ENCODE measurements at regions not wholly inside any gene's neighbourhood (a gene's known extent, or its start where the extent isn't known, plus 50 kb on each side); places are given as distances from the start of the nearest gene placed in this dataset.

GRCh38 chr10:104576611-104577010 is 64.5 kb upstream of the SORCS3 start (continued):
- TF ChIP-seq CTCF (IDR thresholded peaks at IDR 0.05 in 2 of 3, conservative IDR thresholded peaks at IDR 0.05 in 1 of 3; ENCODE audit: borderline replicate concordance in 1 of 3, insufficient read depth in 1 of 3, low read depth in 2 of 3, low read length in 2 of 3) (no peak), YY1 (IDR thresholded peaks at IDR 0.05; ENCODE audit: extremely low read depth, insufficient replicate concordance, low read depth, low read length) (no peak)

- peaks cover 0 to 4% of the 10 kb centered on the region in 2 experiments; a peak in 1 of 4 replicates for H3K4me1 ChIP-seq (ENCODE audit: control insufficient read depth in 1 of 2, insufficient read depth in 2 of 2, low read length in 2 of 2)
- H3K27me3 ChIP-seq (ENCODE audit: insufficient read depth, low read length), result peaks cover 34% of the 10 kb centered on the region
- no peaks in the 10 kb centered on the region for H3K36me3 ChIP-seq (ENCODE audit: control insufficient read depth in 1 of 2, insufficient read depth in 2 of 2, low read length in 2 of 2)
- no peaks in the 10 kb centered on the region for H3K79me2 ChIP-seq (ENCODE audit: insufficient read depth, low read length)
- ChIA-PET CTCF (no interaction called here), POLR2A (no interaction called here), RAD21 (ENCODE audit: low non-redundant PET in 1 of 2, low total read pairs in 2 of 2, uncharacterized antibody in 2 of 2, unreplicated experiment in 2 of 2) (no interaction called here)
- no peak overlapping the region for H3K27ac ChIP-seq (ENCODE audit: low read depth, low read length)
- no peaks in the 10 kb centered on the region for H3K9me2 ChIP-seq (ENCODE audit: insufficient read depth)
- DNase-seq (ENCODE audit: low read depth, low spot score), result no peak
- no peak overlapping the region for H3K4me2 ChIP-seq (ENCODE audit: low read length)
- ATAC-seq, result no peak
- H3K9me3 ChIP-seq (ENCODE audit: control insufficient read depth in 1 of 2, insufficient read depth in 1 of 2, low read depth in 1 of 2, low read length in 2 of 2), result no peaks in the 10 kb centered on the region
- H4K20me1 ChIP-seq (ENCODE audit: insufficient read depth), result no peaks in the 10 kb centered on the region
- no peak overlapping the region for H2AFZ ChIP-seq (ENCODE audit: low read depth, low read length, poor library complexity, severe bottlenecking)
- intact Hi-C loops (cut with micrococcal nuclease), result no loop called here
- no TSS peak for BruUV-seq (replicated peaks)
- H3K9ac ChIP-seq (ENCODE audit: low read length), result no peak overlapping the region
- no peak overlapping the region for H3K4me3 ChIP-seq (replicated peaks in 1 of 2; ENCODE audit: low read depth in 1 of 2, low read length in 2 of 2)
- TF ChIP-seq RAD21 (IDR thresholded peaks at IDR 0.05; ENCODE audit: low read depth) (no peak), EZH2phosphoT487 (IDR thresholded peaks at IDR 0.05; ENCODE audit: borderline replicate concordance) (no peak), CTCF (IDR thresholded peaks at IDR 0.05 in 2 of 3, conservative IDR thresholded peaks at IDR 0.05 in 1 of 3; ENCODE audit: borderline replicate concordance in 1 of 3, insufficient read depth in 1 of 3, low read depth in 2 of 3, low read length in 2 of 3) (no peak), SP1 (IDR thresholded peaks at IDR 0.05; ENCODE audit: low read depth) (no peak), MAX (IDR thresholded peaks at IDR 0.05) (no peak), POLR2AphosphoS5 (IDR thresholded peaks at IDR 0.05; ENCODE audit: low read depth, low read length) (no peak), JUND (IDR thresholded peaks at IDR 0.05) (no peak), FOSL1 (IDR thresholded peaks at IDR 0.05; ENCODE audit: low read depth) (no peak), ZBTB33 (IDR thresholded peaks at IDR 0.05; ENCODE audit: extremely low read depth, insufficient replicate concordance, low read length) (no peak), TCF7L2 (IDR thresholded peaks at IDR 0.05; ENCODE audit: borderline replicate concordance, extremely low read depth, insufficient read depth, insufficient read length) (no peak), CEBPB (IDR thresholded peaks at IDR 0.05; ENCODE audit: low read depth) (no peak)
- TF ChIP-seq, protein P1, sequence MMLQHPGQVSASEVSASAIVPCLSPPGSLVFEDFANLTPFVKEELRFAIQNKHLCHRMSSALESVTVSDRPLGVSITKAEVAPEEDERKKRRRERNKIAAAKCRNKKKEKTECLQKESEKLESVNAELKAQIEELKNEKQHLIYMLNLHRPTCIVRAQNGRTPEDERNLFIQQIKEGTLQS (IDR thresholded peaks at IDR 0.05), result no peak
These were observed 63.9 kb upstream of the SORCS3 start for GRCh38 chr10:104577163-104577562.
